Osteoblast (primary cell): ENCODE measurements at regions not wholly inside any gene's neighbourhood (a gene's known extent, or its start where the extent isn't known, plus 50 kb on each side); places are given as distances from the start of the nearest gene placed in this dataset.

Experiments
- DNase-seq: peaks from one replicate; pipeline ENCODE4 v3.0.0; 2011; ENCODE audit warnings: low spot score, mixed read lengths; ENCODE audit not compliant: insufficient read length; ENCODE audit errors: missing footprints
- H2AFZ ChIP-seq: 2 replicates; pipeline ENCODE4 v1.6.0; 2011; ENCODE audit warnings: mild to moderate bottlenecking, low read length
- H3K27ac ChIP-seq: 2 replicates; pipeline ENCODE4 v1.5.1; 2011; ENCODE audit warnings: mild to moderate bottlenecking, low read depth, low read length, moderate library complexity
- H3K27me3 ChIP-seq: 2 replicates; pipeline ENCODE4 v1.6.0; 2012; ENCODE audit warnings: mild to moderate bottlenecking, control low read depth, inconsistent platforms, low read length, moderate library complexity; ENCODE audit not compliant: insufficient read depth
- H3K36me3 ChIP-seq: 2 replicates; pipeline ENCODE4 v1.5.1; 2011; ENCODE audit warnings: mild to moderate bottlenecking, low read length, control low read depth, moderate library complexity; ENCODE audit not compliant: insufficient read depth
- H3K4me1 ChIP-seq: 2 replicates; pipeline ENCODE4 v1.5.1; 2011; ENCODE audit warnings: mild to moderate bottlenecking, low read length, control low read depth, moderate library complexity; ENCODE audit not compliant: insufficient read depth
- H3K4me2 ChIP-seq: 2 replicates; pipeline ENCODE4 v1.6.0; 2011; ENCODE audit warnings: mild to moderate bottlenecking, low read length; ENCODE audit not compliant: insufficient read depth
- H3K4me3 ChIP-seq: fragments of 200-600 bp; sonication (generic); 3 replicates; pipeline ENCODE4 v1.5.1; 2012; ENCODE audit warnings: mild to moderate bottlenecking, low read length, inconsistent platforms; ENCODE audit not compliant: insufficient read depth
- H3K79me2 ChIP-seq: 2 replicates; pipeline ENCODE4 v1.6.0; 2012; ENCODE audit warnings: mild to moderate bottlenecking, low read length, control low read depth, inconsistent platforms; ENCODE audit not compliant: insufficient read depth
- H3K9me3 ChIP-seq: 2 replicates; pipeline ENCODE4 v1.5.1; 2011; ENCODE audit warnings: low read depth, low read length, control low read depth
- H4K20me1 ChIP-seq: 2 replicates; pipeline ENCODE4 v1.6.0; 2012; ENCODE audit warnings: mild to moderate bottlenecking, low read length, control low read depth; ENCODE audit not compliant: insufficient read depth
- CTCF ChIP-seq: IDR thresholded peaks from 2 replicates; pipeline ENCODE4 v1.5.1; 2011; ENCODE audit warnings: mild to moderate bottlenecking, low read depth, low read length, moderate library complexity; ENCODE audit errors: extremely low read depth

- Histone ChIP-seq H3K4me2 (no peak overlapping the region), H3K4me3 (no peak overlapping the region), H2AFZ (no peak overlapping the region), H3K27ac (no peak overlapping the region), H3K27me3 (peaks cover 5% of the 10 kb centered on the region), H4K20me1 (no peaks in the 10 kb centered on the region), H3K79me2 (no peaks in the 10 kb centered on the region), H3K9me3 (peaks cover 2% of the 10 kb centered on the region), H3K36me3 (no peaks in the 10 kb centered on the region), H3K4me1 (no peaks in the 10 kb centered on the region)
- TF ChIP-seq CTCF, result no peak
- no peak for DNase-seq
Observed at GRCh38 chr2:61679096-61679495, 140.9 kb upstream of the XPO1 start.

- no peaks in the 10 kb centered on the region for H4K20me1 ChIP-seq
- H3K27ac ChIP-seq, result no peak overlapping the region
- peaks cover 2% of the 10 kb centered on the region for H3K9me3 ChIP-seq
- H3K79me2 ChIP-seq, result no peaks in the 10 kb centered on the region
- no peak for DNase-seq
- no peak overlapping the region for H2AFZ ChIP-seq
- TF ChIP-seq CTCF, result no peak
- H3K27me3 ChIP-seq, result peaks cover 5% of the 10 kb centered on the region
- H3K36me3 ChIP-seq, result no peaks in the 10 kb centered on the region
- H3K4me1 ChIP-seq, result no peaks in the 10 kb centered on the region
- H3K4me3 ChIP-seq, result no peak overlapping the region
- H3K4me2 ChIP-seq, result no peak overlapping the region
Observed at GRCh38 chr2:61677942-61678341, 139.8 kb upstream of the XPO1 start.

GRCh38 chr2:61677306-61677705 is 139.2 kb upstream of the XPO1 start:
- no peak for DNase-seq
- no peaks in the 10 kb centered on the region for H4K20me1 ChIP-seq
- H3K4me1 ChIP-seq, result no peaks in the 10 kb centered on the region
- H3K27me3 ChIP-seq, result peaks cover 5% of the 10 kb centered on the region
- H3K9me3 ChIP-seq, result peaks cover 2% of the 10 kb centered on the region
- H2AFZ ChIP-seq, result no peak overlapping the region
- no peaks in the 10 kb centered on the region for H3K79me2 ChIP-seq
- H3K27ac ChIP-seq, result no peak overlapping the region
- no peak overlapping the region for H3K4me3 ChIP-seq
- no peak overlapping the region for H3K4me2 ChIP-seq
- no peak for TF ChIP-seq CTCF
- H3K36me3 ChIP-seq, result no peaks in the 10 kb centered on the region

- Histone ChIP-seq H4K20me1 (no peaks in the 10 kb centered on the region), H3K4me2 (no peak overlapping the region), H3K79me2 (no peaks in the 10 kb centered on the region), H2AFZ (no peak overlapping the region), H3K9me3 (peaks cover 2% of the 10 kb centered on the region), H3K4me3 (no peak overlapping the region), H3K36me3 (no peaks in the 10 kb centered on the region), H3K27ac (no peak overlapping the region), H3K4me1 (peaks cover 20% of the 10 kb centered on the region), H3K27me3 (no peaks in the 10 kb centered on the region)
- DNase-seq, result no peak
- no peak for TF ChIP-seq CTCF
Observed at GRCh38 chr2:61675204-61675603, 137.0 kb upstream of the XPO1 start.
